ENCODE measurements at regions not wholly inside any gene's neighbourhood (a gene's known extent, or its start where the extent isn't known, plus 50 kb on each side); places are given as distances from the start of the nearest gene placed in this dataset.

- H4K20me1 ChIP-seq (replicated peaks; ENCODE audit: control insufficient read depth, extremely low read depth, insufficient read depth, low read length), result no peaks in the 10 kb centered on the region
- CTCF ChIA-PET, result interaction anchor here (0.7 to 2.9 kb wide), 29 partner anchors 10 to 932 kb away, joined by 3 to 101 read pairs (median 5); partner anchors contain the start of gene DAPK1
- H3K9ac ChIP-seq (replicated peaks; ENCODE audit: extremely low read depth, insufficient read depth, low read length), result no peak overlapping the region
- H3K4me3 ChIP-seq (replicated peaks in 1 of 3; ENCODE audit: insufficient read depth in 1 of 3, low read depth in 1 of 3, low read length in 3 of 3), result peak overlapping the region in 2 of 3 experiments; percentile 25 to 48
- H3K9me1 ChIP-seq (replicated peaks; ENCODE audit: control insufficient read depth, extremely low read depth, insufficient read depth, low read length), result no peaks in the 10 kb centered on the region
- POLR2A ChIA-PET, result no interaction called here
- TF ChIP-seq POLR2A (IDR thresholded peaks at IDR 0.05; ENCODE audit: low read depth, low read length), result no peak
- TF ChIP-seq, protein P1, sequence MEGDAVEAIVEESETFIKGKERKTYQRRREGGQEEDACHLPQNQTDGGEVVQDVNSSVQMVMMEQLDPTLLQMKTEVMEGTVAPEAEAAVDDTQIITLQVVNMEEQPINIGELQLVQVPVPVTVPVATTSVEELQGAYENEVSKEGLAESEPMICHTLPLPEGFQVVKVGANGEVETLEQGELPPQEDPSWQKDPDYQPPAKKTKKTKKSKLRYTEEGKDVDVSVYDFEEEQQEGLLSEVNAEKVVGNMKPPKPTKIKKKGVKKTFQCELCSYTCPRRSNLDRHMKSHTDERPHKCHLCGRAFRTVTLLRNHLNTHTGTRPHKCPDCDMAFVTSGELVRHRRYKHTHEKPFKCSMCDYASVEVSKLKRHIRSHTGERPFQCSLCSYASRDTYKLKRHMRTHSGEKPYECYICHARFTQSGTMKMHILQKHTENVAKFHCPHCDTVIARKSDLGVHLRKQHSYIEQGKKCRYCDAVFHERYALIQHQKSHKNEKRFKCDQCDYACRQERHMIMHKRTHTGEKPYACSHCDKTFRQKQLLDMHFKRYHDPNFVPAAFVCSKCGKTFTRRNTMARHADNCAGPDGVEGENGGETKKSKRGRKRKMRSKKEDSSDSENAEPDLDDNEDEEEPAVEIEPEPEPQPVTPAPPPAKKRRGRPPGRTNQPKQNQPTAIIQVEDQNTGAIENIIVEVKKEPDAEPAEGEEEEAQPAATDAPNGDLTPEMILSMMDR (IDR thresholded peaks at IDR 0.05; ENCODE audit: extremely low read depth in 1 of 2, insufficient read depth in 1 of 2, low read depth in 1 of 2, low read length in 2 of 2), result peak; percentile 41 to 53
- TF ChIP-seq GATA2 (IDR thresholded peaks at IDR 0.05; ENCODE audit: insufficient read depth, insufficient read length, low read depth, low read length), result no peak
- peak overlapping the region; percentile 77 for H3K4me2 ChIP-seq (ENCODE audit: insufficient read depth, low read length)
- H3K27ac ChIP-seq (ENCODE audit: insufficient read depth, low read depth, low read length), result no peak overlapping the region
- no TSS peak for BruUV-seq (replicated peaks)
- intact Hi-C loops (cut with micrococcal nuclease) (loop anchor here (1.0 kb wide), 5 partner anchors 161 to 476 kb away; partner anchors contain the start of gene CTSL), dilution Hi-C loops (cut with MboI; ENCODE audit: extremely low pct_ligation_motif_present, low sequenced_read_pairs) (loop anchor here (10.0 kb wide), 1 partner anchor 328 kb away; no protein-coding TSS in a partner anchor)
- H3K36me3 ChIP-seq (ENCODE audit: control insufficient read depth in 2 of 2, extremely low read depth in 1 of 2, insufficient read depth in 2 of 2, low read length in 2 of 2), result no peaks in the 10 kb centered on the region
- no peaks in the 10 kb centered on the region for H3K79me2 ChIP-seq (ENCODE audit: control insufficient read depth, insufficient read depth, low read length)
- no peaks in the 10 kb centered on the region for H3K9me3 ChIP-seq (replicated peaks; ENCODE audit: control insufficient read depth, insufficient read depth, low read length)
- H3K4me1 ChIP-seq (ENCODE audit: control insufficient read depth, extremely low read depth, insufficient read depth, low read length), result peaks cover 6% of the 10 kb centered on the region
- FAIRE-seq (peak; percentile 86), DNase-seq (ENCODE audit: low read depth, low spot score) (peak; percentile 77)
- peak overlapping the region; percentile 23 for H2AFZ ChIP-seq (ENCODE audit: low read depth, low read length)
- H3K27me3 ChIP-seq (ENCODE audit: control insufficient read depth in 2 of 2, insufficient read depth in 2 of 2, low read length in 2 of 2), result peaks cover 12 to 16% of the 10 kb centered on the region in 2 experiments
Observed at GRCh38 chr9:87336914-87337333, 160.7 kb upstream of the DAPK1 start.

DNA sequence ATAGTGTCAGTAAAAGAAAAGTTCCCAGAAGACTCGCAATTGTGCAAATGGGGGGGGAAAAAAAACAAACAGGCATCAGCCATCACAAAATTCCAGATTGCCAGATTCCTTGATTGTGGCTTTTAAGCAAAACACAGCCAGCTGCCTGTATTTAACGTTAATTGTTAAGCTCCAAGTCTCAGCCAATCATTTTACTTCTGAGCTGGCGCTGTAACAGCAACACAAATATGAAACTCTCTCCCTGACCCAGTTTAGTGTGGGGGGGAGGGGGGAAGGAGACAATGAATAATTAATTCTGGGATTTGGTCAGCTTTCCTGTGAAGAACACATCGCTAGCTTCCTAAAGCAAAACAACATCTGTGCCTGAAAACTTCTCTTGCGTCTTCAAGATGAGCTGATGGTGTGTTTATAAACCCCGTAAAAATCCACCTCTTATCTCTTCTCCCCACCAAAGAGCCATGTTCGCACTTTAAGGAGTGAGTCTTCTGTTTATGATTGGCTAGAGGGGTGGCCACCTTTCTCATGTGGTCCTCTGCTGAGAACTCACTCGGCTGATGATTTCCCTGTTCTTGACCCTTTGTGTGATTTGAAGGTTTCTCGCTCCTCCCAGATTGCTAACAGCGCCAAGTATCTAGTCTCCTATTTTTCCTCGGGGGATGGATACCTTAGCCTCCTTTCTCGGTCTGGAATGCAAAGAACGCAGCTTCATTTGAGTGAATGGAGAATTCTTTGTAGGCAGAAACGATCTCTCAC, 160.2 kb upstream of the DAPK1 start:
- peak; percentile 35 for FAIRE-seq
- POLR2A ChIA-PET, result no interaction called here
- no TSS peak for BruUV-seq (replicated peaks)

More for the DNA sequence above, 160.2 kb upstream of the DAPK1 start:
- dilution Hi-C loops (cut with MboI; ENCODE audit: extremely low pct_ligation_motif_present, low sequenced_read_pairs) (loop anchor here (10.0 kb wide), 1 partner anchor 327 kb away; no protein-coding TSS in a partner anchor), intact Hi-C loops (cut with micrococcal nuclease) (loop anchor here (1.0 kb wide), 5 partner anchors 161 to 476 kb away; partner anchors contain the start of gene CTSL)
- Histone ChIP-seq H3K9me1 (replicated peaks; ENCODE audit: control insufficient read depth, extremely low read depth, insufficient read depth, low read length) (no peaks in the 10 kb centered on the region), H3K79me2 (ENCODE audit: control insufficient read depth, insufficient read depth, low read length) (no peaks in the 10 kb centered on the region), H3K9me3 (replicated peaks; ENCODE audit: control insufficient read depth, insufficient read depth, low read length) (no peaks in the 10 kb centered on the region), H3K27ac (ENCODE audit: insufficient read depth, low read depth, low read length) (no peak overlapping the region), H3K36me3 (ENCODE audit: control insufficient read depth in 2 of 2, extremely low read depth in 1 of 2, insufficient read depth in 2 of 2, low read length in 2 of 2) (no peaks in the 10 kb centered on the region), H3K4me1 (ENCODE audit: control insufficient read depth, extremely low read depth, insufficient read depth, low read length) (peaks cover 6% of the 10 kb centered on the region), H3K27me3 (ENCODE audit: control insufficient read depth in 2 of 2, insufficient read depth in 2 of 2, low read length in 2 of 2) (peaks cover 12 to 16% of the 10 kb centered on the region in 2 experiments), H3K4me2 (ENCODE audit: insufficient read depth, low read length) (peak overlapping the region; percentile 77), H3K4me3 (replicated peaks in 1 of 3; ENCODE audit: insufficient read depth in 1 of 3, low read depth in 1 of 3, low read length in 3 of 3) (peak overlapping the region in 2 of 3 experiments; percentile 25 to 48), H2AFZ (ENCODE audit: low read depth, low read length) (peak overlapping the region; percentile 50), H3K9ac (replicated peaks; ENCODE audit: extremely low read depth, insufficient read depth, low read length) (no peak overlapping the region), H4K20me1 (replicated peaks; ENCODE audit: control insufficient read depth, extremely low read depth, insufficient read depth, low read length) (no peaks in the 10 kb centered on the region)
- peak; percentile 38 for DNase-seq (ENCODE audit: low read depth, low spot score)
- CTCF ChIA-PET, result interaction anchor here (0.7 to 2.9 kb wide), 28 partner anchors 9 to 932 kb away, joined by 3 to 101 read pairs (median 5); partner anchors contain the start of genes CTSL and DAPK1
- TF ChIP-seq, protein P2, sequence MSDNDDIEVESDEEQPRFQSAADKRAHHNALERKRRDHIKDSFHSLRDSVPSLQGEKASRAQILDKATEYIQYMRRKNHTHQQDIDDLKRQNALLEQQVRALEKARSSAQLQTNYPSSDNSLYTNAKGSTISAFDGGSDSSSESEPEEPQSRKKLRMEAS (IDR thresholded peaks at IDR 0.05; ENCODE audit: insufficient read depth, insufficient read length), result no peak
- TF ChIP-seq EZH2 (IDR thresholded peaks at IDR 0.05; ENCODE audit: borderline replicate concordance, low read depth, low read length, severe bottlenecking) (no peak), FOS (IDR thresholded peaks at IDR 0.05; ENCODE audit: borderline replicate concordance, insufficient read depth, low read length) (no peak), JUN (IDR thresholded peaks at IDR 0.05; ENCODE audit: borderline replicate concordance, insufficient read depth, insufficient read length, low read depth) (no peak), MYC (IDR thresholded peaks at IDR 0.05; ENCODE audit: low read depth, low read length) (no peak), GATA2 (IDR thresholded peaks at IDR 0.05; ENCODE audit: insufficient read depth, insufficient read length, low read depth, low read length) (no peak), POLR2A (IDR thresholded peaks at IDR 0.05; ENCODE audit: low read depth, low read length) (no peak), POLR2AphosphoS5 (IDR thresholded peaks at IDR 0.05; ENCODE audit: insufficient read depth, low read depth, low read length) (no peak)
- TF ChIP-seq, protein P1 (IDR thresholded peaks at IDR 0.05; ENCODE audit: extremely low read depth in 1 of 2, insufficient read depth in 1 of 2, low read depth in 1 of 2, low read length in 2 of 2), result no peak

All from endothelial cell of umbilical vein (primary cell).